IMR-90 (cell line): ENCODE measurements at regions not wholly inside any gene's neighbourhood (a gene's known extent, or its start where the extent isn't known, plus 50 kb on each side); places are given as distances from the start of the nearest gene placed in this dataset.

Experiments used
- CEBPB ChIP-seq: IDR thresholded peaks from 2 replicates; pipeline ENCODE4 v1.6.1; 2012; ENCODE audit warnings: low read depth, low read length, improper control_type of control experiment
- POLR2A ChIP-seq: IDR thresholded peaks from 2 replicates; pipeline ENCODE4 v1.6.1; 2012; ENCODE audit warnings: mild to moderate bottlenecking, low read depth, low read length
- RAD21 ChIP-seq: IDR thresholded peaks from 2 replicates; pipeline ENCODE4 v1.6.1; 2012; ENCODE audit warnings: low read length, improper control_type of control experiment
- RFX5 ChIP-seq: IDR thresholded peaks from 2 replicates; pipeline ENCODE4 v1.8.0; 2012; ENCODE audit warnings: low read depth, mild to moderate bottlenecking, low read length, moderate library complexity
- TF ChIP-seq, protein P1 (sequence below): conservative IDR thresholded peaks from 2 replicates; pipeline ENCODE4 v1.5.1; 2012; ENCODE audit warnings: mild to moderate bottlenecking, low read depth, low read length, improper control_type of control experiment
- TF ChIP-seq, protein P2 (sequence below): fragments of 150-350 bp; IDR thresholded peaks from 2 replicates; pipeline ENCODE4 v1.6.1; 2017; ENCODE audit warnings: mild to moderate bottlenecking, antibody characterized with exemption, low read length, low read depth
- TF ChIP-seq, protein P3 (sequence below): fragments of 150-350 bp; IDR thresholded peaks from 2 replicates; pipeline ENCODE4 v1.6.1; 2016; ENCODE audit warnings: low read depth, mild to moderate bottlenecking, low read length, moderate library complexity, borderline replicate concordance

DNA sequence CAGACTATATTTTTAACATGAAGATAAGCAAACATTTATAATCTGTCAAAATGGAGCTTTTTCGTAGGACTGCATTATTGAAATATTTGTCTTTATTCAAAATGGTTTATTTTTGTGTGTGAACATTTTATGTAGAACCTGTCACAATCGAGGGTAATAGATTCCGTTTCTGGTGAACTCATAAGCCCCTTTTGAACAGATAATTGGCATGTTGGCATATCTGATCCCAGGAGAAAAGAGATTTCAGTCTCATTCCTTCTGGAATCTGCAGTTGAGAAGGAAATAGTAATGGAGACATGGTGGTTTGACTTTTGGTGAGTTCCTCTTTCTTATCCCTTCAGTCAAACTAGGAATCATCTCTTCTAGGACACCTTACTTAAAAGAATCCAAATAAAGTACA, 427.9 kb upstream of the B3GALT2 start:
- no peak for TF ChIP-seq POLR2A
- TF ChIP-seq, protein P1, sequence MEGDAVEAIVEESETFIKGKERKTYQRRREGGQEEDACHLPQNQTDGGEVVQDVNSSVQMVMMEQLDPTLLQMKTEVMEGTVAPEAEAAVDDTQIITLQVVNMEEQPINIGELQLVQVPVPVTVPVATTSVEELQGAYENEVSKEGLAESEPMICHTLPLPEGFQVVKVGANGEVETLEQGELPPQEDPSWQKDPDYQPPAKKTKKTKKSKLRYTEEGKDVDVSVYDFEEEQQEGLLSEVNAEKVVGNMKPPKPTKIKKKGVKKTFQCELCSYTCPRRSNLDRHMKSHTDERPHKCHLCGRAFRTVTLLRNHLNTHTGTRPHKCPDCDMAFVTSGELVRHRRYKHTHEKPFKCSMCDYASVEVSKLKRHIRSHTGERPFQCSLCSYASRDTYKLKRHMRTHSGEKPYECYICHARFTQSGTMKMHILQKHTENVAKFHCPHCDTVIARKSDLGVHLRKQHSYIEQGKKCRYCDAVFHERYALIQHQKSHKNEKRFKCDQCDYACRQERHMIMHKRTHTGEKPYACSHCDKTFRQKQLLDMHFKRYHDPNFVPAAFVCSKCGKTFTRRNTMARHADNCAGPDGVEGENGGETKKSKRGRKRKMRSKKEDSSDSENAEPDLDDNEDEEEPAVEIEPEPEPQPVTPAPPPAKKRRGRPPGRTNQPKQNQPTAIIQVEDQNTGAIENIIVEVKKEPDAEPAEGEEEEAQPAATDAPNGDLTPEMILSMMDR, result no peak
- TF ChIP-seq, protein P2, sequence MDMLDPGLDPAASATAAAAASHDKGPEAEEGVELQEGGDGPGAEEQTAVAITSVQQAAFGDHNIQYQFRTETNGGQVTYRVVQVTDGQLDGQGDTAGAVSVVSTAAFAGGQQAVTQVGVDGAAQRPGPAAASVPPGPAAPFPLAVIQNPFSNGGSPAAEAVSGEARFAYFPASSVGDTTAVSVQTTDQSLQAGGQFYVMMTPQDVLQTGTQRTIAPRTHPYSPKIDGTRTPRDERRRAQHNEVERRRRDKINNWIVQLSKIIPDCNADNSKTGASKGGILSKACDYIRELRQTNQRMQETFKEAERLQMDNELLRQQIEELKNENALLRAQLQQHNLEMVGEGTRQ, result no peak
- no peak for TF ChIP-seq CEBPB
- TF ChIP-seq, protein P3, sequence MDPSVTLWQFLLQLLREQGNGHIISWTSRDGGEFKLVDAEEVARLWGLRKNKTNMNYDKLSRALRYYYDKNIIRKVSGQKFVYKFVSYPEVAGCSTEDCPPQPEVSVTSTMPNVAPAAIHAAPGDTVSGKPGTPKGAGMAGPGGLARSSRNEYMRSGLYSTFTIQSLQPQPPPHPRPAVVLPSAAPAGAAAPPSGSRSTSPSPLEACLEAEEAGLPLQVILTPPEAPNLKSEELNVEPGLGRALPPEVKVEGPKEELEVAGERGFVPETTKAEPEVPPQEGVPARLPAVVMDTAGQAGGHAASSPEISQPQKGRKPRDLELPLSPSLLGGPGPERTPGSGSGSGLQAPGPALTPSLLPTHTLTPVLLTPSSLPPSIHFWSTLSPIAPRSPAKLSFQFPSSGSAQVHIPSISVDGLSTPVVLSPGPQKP, result no peak
- no peak for TF ChIP-seq RFX5
- no peak for TF ChIP-seq RAD21
